GM12874 (cell line): ENCODE measurements at regions not wholly inside any gene's neighbourhood (a gene's known extent, or its start where the extent isn't known, plus 50 kb on each side); places are given as distances from the start of the nearest gene placed in this dataset.

Experiments
- TF ChIP-seq, protein P1 (sequence below): IDR thresholded peaks from 2 replicates; pipeline ENCODE4 v1.5.1; 2011; ENCODE audit warnings: low read depth, mild to moderate bottlenecking, control low read depth, low read length, moderate library complexity; ENCODE audit not compliant: insufficient read depth

- TF ChIP-seq, protein P1, sequence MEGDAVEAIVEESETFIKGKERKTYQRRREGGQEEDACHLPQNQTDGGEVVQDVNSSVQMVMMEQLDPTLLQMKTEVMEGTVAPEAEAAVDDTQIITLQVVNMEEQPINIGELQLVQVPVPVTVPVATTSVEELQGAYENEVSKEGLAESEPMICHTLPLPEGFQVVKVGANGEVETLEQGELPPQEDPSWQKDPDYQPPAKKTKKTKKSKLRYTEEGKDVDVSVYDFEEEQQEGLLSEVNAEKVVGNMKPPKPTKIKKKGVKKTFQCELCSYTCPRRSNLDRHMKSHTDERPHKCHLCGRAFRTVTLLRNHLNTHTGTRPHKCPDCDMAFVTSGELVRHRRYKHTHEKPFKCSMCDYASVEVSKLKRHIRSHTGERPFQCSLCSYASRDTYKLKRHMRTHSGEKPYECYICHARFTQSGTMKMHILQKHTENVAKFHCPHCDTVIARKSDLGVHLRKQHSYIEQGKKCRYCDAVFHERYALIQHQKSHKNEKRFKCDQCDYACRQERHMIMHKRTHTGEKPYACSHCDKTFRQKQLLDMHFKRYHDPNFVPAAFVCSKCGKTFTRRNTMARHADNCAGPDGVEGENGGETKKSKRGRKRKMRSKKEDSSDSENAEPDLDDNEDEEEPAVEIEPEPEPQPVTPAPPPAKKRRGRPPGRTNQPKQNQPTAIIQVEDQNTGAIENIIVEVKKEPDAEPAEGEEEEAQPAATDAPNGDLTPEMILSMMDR = no peak
Measured at GRCh38 chr3:144737281-144737680, 765.7 kb downstream of the DIPK2A start.

DNA sequence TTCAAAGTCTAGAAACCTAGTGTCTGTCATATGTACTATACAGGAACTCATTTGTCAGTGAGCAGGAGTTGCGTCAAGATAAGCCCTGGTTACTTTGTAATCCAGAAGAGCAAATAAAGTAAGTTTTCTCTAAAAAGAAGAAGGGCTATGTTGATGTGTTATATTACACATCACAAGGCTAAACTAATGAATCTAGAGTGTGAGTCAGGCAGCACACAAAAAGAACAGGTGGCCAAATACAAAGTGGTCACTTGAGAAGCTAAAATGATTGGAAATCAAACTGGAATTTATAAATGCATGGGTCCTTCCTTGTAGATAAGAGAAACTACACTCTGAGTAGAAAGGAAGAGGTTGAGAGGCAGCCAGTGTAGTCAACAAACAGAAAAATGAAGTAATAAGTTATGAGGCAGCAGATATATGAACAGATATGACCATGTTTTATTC, 771.6 kb downstream of the DIPK2A start:
- TF ChIP-seq, protein P1 = no peak

- TF ChIP-seq, protein P1 = no peak
Measured at GRCh38 chr3:144744473-144744872, 772.9 kb downstream of the DIPK2A start.

GRCh38 chr3:144746631-144747030, 775.0 kb downstream of the DIPK2A start:
- TF ChIP-seq, protein P1 = no peak

GRCh38 chr3:144754076-144754783, 782.6 kb downstream of the DIPK2A start:
- TF ChIP-seq, protein P1 = no peak

GRCh38 chr3:144756704-144757440, 785.2 kb downstream of the DIPK2A start:
- TF ChIP-seq, protein P1 = no peak

DNA sequence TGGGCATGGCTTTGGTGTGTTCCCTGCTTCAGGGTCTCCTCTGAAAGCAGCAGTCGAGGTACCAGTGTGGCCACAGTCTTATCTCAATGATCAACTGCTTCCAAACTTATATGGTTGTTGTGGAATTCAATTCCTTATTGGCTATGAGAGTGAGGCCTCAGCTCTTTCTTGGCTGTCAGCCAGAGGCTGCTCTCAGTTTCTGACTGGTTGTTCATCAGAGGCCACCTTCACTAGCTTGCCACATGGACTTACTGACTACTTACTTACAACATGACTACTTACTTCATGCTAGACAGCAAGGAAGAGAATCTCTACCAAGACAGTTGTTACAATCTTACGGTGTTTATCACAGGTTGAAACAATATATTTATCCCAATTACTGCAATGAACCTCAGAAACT, 789.2 kb downstream of the DIPK2A start:
- TF ChIP-seq, protein P1 = no peak
